Ovary (tissue), 3 donors: ENCODE measurements at regions not wholly inside any gene's neighbourhood (a gene's known extent, or its start where the extent isn't known, plus 50 kb on each side); places are given as distances from the start of the nearest gene placed in this dataset.

ENCODE experiments used
- POLR2A ChIP-seq: fragments of 450-650 bp; IDR thresholded peaks from one replicate; pipeline ENCODE4 v1.6.1; 2017; ENCODE audit warnings: antibody characterized with exemption, mild to moderate bottlenecking, moderate library complexity
- TF ChIP-seq, protein P1 (sequence below), 3 donors: fragments of 450-650 bp in 2 of 3; fragments of 200-600 bp in 1 of 3; IDR thresholded peaks; one replicate each; pipeline versions ENCODE4 v1.5.1 to v1.8.0; 2016 to 2022; ENCODE audit warnings: antibody characterized with exemption in 3 of 3, mild to moderate bottlenecking in 1 of 3
- donor health status: DM: no; HTN: no; CAD: no.

DNA sequence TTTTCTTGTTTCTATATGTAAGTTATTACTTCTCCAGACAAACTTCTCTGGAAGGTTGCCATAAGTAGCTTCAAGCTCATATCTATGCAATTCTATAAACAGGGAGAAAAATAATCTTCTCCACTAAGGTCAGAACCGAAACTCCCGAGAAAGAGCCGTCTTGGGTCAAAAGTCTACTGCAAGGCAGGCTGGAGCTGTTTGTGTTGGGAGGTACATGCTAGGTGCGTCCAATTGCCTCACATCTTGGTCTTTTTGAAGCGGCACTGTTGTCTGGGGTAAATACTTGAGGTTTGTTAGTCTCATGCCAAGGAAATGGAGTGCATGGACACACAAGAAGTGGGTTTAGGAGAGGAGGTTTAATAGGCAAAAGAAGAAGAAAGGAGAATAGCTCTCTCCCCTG, 674.7 kb upstream of the TMEM132C start:
- TF ChIP-seq, protein P1, sequence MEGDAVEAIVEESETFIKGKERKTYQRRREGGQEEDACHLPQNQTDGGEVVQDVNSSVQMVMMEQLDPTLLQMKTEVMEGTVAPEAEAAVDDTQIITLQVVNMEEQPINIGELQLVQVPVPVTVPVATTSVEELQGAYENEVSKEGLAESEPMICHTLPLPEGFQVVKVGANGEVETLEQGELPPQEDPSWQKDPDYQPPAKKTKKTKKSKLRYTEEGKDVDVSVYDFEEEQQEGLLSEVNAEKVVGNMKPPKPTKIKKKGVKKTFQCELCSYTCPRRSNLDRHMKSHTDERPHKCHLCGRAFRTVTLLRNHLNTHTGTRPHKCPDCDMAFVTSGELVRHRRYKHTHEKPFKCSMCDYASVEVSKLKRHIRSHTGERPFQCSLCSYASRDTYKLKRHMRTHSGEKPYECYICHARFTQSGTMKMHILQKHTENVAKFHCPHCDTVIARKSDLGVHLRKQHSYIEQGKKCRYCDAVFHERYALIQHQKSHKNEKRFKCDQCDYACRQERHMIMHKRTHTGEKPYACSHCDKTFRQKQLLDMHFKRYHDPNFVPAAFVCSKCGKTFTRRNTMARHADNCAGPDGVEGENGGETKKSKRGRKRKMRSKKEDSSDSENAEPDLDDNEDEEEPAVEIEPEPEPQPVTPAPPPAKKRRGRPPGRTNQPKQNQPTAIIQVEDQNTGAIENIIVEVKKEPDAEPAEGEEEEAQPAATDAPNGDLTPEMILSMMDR (IDR thresholded peaks at IDR 0.05), result no peak
- no peak for TF ChIP-seq POLR2A
